K562 (cell line): ENCODE measurements at regions not wholly inside any gene's neighbourhood (a gene's known extent, or its start where the extent isn't known, plus 50 kb on each side); places are given as distances from the start of the nearest gene placed in this dataset.

ENCODE experiments used
- ATAC-seq: fragments of 200-7000 bp; cut with Tn5 transposase; 3 replicates; pipeline ENCODE4 v1.9.1; 2020; ENCODE audit warnings: moderate library complexity
- BruUV-seq: library from RNA; stranded (reverse); fragments of 400-500 nt; replicated peaks from 2 replicates; lab custom pipeline; 2021; lab: Mats Ljungman, UMichigan
- CTCF ChIA-PET: fragments of 300-600 bp; formaldehyde crosslinking; extraction: SDS; loops from one replicate; lab custom pipeline; 2021; ENCODE audit warnings: low intra/inter-chr PET ratio; lab: Yijun Ruan, JAX
- POLR2A ChIA-PET: fragments of 300-600, 350-650 bp; sonication (Branson Sonifier 250); formaldehyde crosslinking; extraction: SDS; loops from one replicate; lab custom pipeline; 2021; ENCODE audit warnings: antibody characterized with exemption, inconsistent platforms; lab: Yijun Ruan, JAX
- DNase-seq, 4 experiments: peaks; one replicate each; pipeline versions ENCODE4 v3.0.0 to v3.0.0-alpha.2; 2011 to 2018; ENCODE audit warnings: low spot score in 3 of 4, mixed read lengths in 3 of 4; ENCODE audit errors: extremely low read depth in 1 of 4
- FAIRE-seq: peaks from 2 replicates; lab custom pipeline; 2011; peaks lifted over from hg19 to GRCh38; lab: Jason Lieb, UNC
- H2AFZ ChIP-seq: 2 replicates; pipeline ENCODE4 v1.6.0; 2011; ENCODE audit warnings: low read depth, low read length, control low read depth, inconsistent platforms
- H3K27ac ChIP-seq: fragments of 200-600 bp; 3 replicates; pipeline ENCODE4 v1.8.0; 2011; ENCODE audit warnings: low read depth, mild to moderate bottlenecking, control low read depth, inconsistent platforms, low read length, moderate library complexity, mixed read lengths; ENCODE audit errors: extremely low read depth
- H3K27me3 ChIP-seq, 2 experiments: fragments of 300-600 bp in 1 of 2; 2 replicates in 1 of 2; 3 replicates in 1 of 2; pipeline versions ENCODE4 v1.6.0 to v1.8.0; 2011; ENCODE audit warnings: inconsistent platforms in 2 of 2, low read length in 2 of 2, mild to moderate bottlenecking in 1 of 2, mixed read lengths in 1 of 2, moderate library complexity in 1 of 2; ENCODE audit not compliant: control insufficient read depth in 2 of 2, insufficient read depth in 2 of 2
- H3K36me3 ChIP-seq: fragments of 300-600 bp; 3 replicates; pipeline ENCODE4 v1.8.0; 2011; ENCODE audit warnings: mild to moderate bottlenecking, low read length, inconsistent platforms; ENCODE audit not compliant: control insufficient read depth, insufficient read depth
- H3K4me1 ChIP-seq, 2 experiments: fragments of 200-600 bp in 1 of 2; replicated peaks in 1 of 2; 2 replicates in 1 of 2; 3 replicates in 1 of 2; pipeline versions ENCODE4 v1.5.1 to v1.8.0; 2011; ENCODE audit warnings: inconsistent platforms in 2 of 2, low read length in 2 of 2, mild to moderate bottlenecking in 1 of 2, mixed read lengths in 1 of 2, moderate library complexity in 1 of 2; ENCODE audit not compliant: control insufficient read depth in 2 of 2, insufficient read depth in 2 of 2
- H3K4me2 ChIP-seq: 2 replicates; pipeline ENCODE4 v1.6.1; 2011; ENCODE audit warnings: low read length, control low read depth, inconsistent platforms, mixed read lengths; ENCODE audit not compliant: insufficient read depth
- H3K4me3 ChIP-seq: fragments of 200-600 bp; sonication (generic), shearing (Covaris generic); 2 replicates; pipeline ENCODE4 v1.5.1; 2016; ENCODE audit warnings: control low read depth, inconsistent platforms
- H3K79me2 ChIP-seq: fragments of 200-600 bp; 3 replicates; pipeline ENCODE4 v1.8.0; 2011; ENCODE audit warnings: low read length, inconsistent platforms; ENCODE audit not compliant: control insufficient read depth, insufficient read depth
- H3K9ac ChIP-seq, 2 experiments: 2 replicates each; pipeline versions ENCODE4 v1.6.0 to v1.6.1; 2011; ENCODE audit warnings: low read depth in 2 of 2, low read length in 2 of 2, control low read depth in 1 of 2, inconsistent platforms in 1 of 2, mild to moderate bottlenecking in 1 of 2, mixed read lengths in 1 of 2; ENCODE audit not compliant: insufficient read depth in 1 of 2
- H3K9me1 ChIP-seq: one replicate; pipeline ENCODE4 v1.6.0; 2011; ENCODE audit warnings: inconsistent platforms, mild to moderate bottlenecking, low read length, moderate library complexity; ENCODE audit not compliant: control insufficient read depth, insufficient read depth
- H3K9me3 ChIP-seq: replicated peaks from 2 replicates; pipeline ENCODE4 v1.5.1; 2011; ENCODE audit warnings: low read depth, low read length, inconsistent platforms; ENCODE audit not compliant: control insufficient read depth, insufficient read depth
- H4K20me1 ChIP-seq: replicated peaks from 2 replicates; pipeline ENCODE4 v1.6.1; 2011; ENCODE audit warnings: low read length, inconsistent platforms, mixed read lengths; ENCODE audit not compliant: control insufficient read depth, insufficient read depth
- BACH1 ChIP-seq: fragments of 200-800 bp; sonication (Bioruptor generic); IDR thresholded peaks from 2 replicates; pipeline ENCODE4 v1.6.1; 2016; ENCODE audit warnings: missing genetic modification characterization, missing compliant biosample characterization
- HCFC1 ChIP-seq: IDR thresholded peaks from 2 replicates; pipeline ENCODE4 v1.6.1; 2012; ENCODE audit warnings: low read depth, low read length, improper control_type of control experiment
- MAFK ChIP-seq: IDR thresholded peaks from 2 replicates; pipeline ENCODE4 v1.6.1; 2011; ENCODE audit warnings: low read length, improper control_type of control experiment
- MBD2 ChIP-seq: sonication (generic); IDR thresholded peaks from 2 replicates; pipeline ENCODE4 v1.6.1; 2016; ENCODE audit warnings: low read depth, borderline replicate concordance
- MECOM ChIP-seq: fragments of 250-450 bp; sonication (Bioruptor Pico); IDR thresholded peaks from 2 replicates; pipeline ENCODE4 v1.8.0; 2022; ENCODE audit warnings: inconsistent platforms
- MXD1 ChIP-seq: fragments of 250-450 bp; sonication (Bioruptor Pico); IDR thresholded peaks from 2 replicates; pipeline ENCODE4 v1.8.0; 2021; ENCODE audit warnings: borderline replicate concordance, mild to moderate bottlenecking, moderate library complexity; ENCODE audit not compliant: poor library complexity, severe bottlenecking
- MYBL2 ChIP-seq, 2 experiments: fragments of 450-650 bp in 1 of 2; sonication (generic) in 1 of 2; formaldehyde crosslinking in 1 of 2; IDR thresholded peaks; 2 replicates each; pipeline versions ENCODE4 v1.6.1 to v1.8.1; 2017 to 2022; ENCODE audit warnings: borderline replicate concordance in 1 of 2, inconsistent platforms in 1 of 2, low read depth in 1 of 2, mild to moderate bottlenecking in 1 of 2, missing genetic modification reagents in 1 of 2, moderate library complexity in 1 of 2
- MYC ChIP-seq, 2 experiments: fragments of 250-450 bp in 1 of 2; sonication (Bioruptor Pico) in 1 of 2; IDR thresholded peaks; 2 replicates each; pipeline versions ENCODE4 v1.5.1 to v1.6.1; 2012 to 2021; ENCODE audit warnings: low read depth in 2 of 2, borderline replicate concordance in 1 of 2, improper control_type of control experiment in 1 of 2, low read length in 1 of 2, mild to moderate bottlenecking in 1 of 2, moderate library complexity in 1 of 2
- NFIX ChIP-seq: fragments of 250-450 bp; sonication (Bioruptor Pico); IDR thresholded peaks from 2 replicates; pipeline ENCODE4 v1.4.0; 2020; ENCODE audit warnings: low read depth, mild to moderate bottlenecking, moderate library complexity
- RFX7 ChIP-seq: fragments of 250-450 bp; sonication (Bioruptor Pico); IDR thresholded peaks from 2 replicates; pipeline ENCODE4 v1.5.1; 2021; ENCODE audit warnings: mild to moderate bottlenecking
- STAT5B ChIP-seq: fragments of 250-450 bp; sonication (Bioruptor Pico); IDR thresholded peaks from 2 replicates; pipeline ENCODE4 v1.8.0; 2021; ENCODE audit warnings: mild to moderate bottlenecking, inconsistent platforms
- in situ Hi-C: fragments of 300-500 bp; cut with MboI; formaldehyde crosslinking; loops from 4 replicates; pipeline ENCODE4 v1.15.0; 2018; ENCODE audit warnings: inconsistent platforms, mixed read lengths
- intact Hi-C: fragments of 100-400 bp; cut with micrococcal nuclease; formaldehyde crosslinking; loops from 2 replicates; pipeline ENCODE4 v1.14.2; 2022
- TF ChIP-seq, protein P1 (sequence below): fragments of 250-450 bp; sonication (Bioruptor Pico); IDR thresholded peaks from 2 replicates; pipeline ENCODE4 v1.4.0; 2020; ENCODE audit warnings: mild to moderate bottlenecking, moderate library complexity
- TF ChIP-seq, protein P2 (sequence below): IDR thresholded peaks from 2 replicates; pipeline ENCODE4 v1.6.1; 2012; ENCODE audit warnings: low read depth, low read length, improper control_type of control experiment, borderline replicate concordance
- TF ChIP-seq, protein P3 (sequence below), 2 experiments: fragments of 450-650 bp in 1 of 2; sonication (generic) in 1 of 2; formaldehyde crosslinking in 1 of 2; IDR thresholded peaks in 1 of 2; conservative IDR thresholded peaks in 1 of 2; 2 replicates each; pipeline versions ENCODE4 v1.6.1 to v1.8.1; 2016 to 2023; ENCODE audit warnings: mild to moderate bottlenecking in 2 of 2, moderate library complexity in 2 of 2, inconsistent platforms in 1 of 2, missing genetic modification reagents in 1 of 2

GRCh38 chr2:66649006-66649405 lies 214.1 kb downstream of the MEIS1 start (continued):
- TF ChIP-seq, protein P1, sequence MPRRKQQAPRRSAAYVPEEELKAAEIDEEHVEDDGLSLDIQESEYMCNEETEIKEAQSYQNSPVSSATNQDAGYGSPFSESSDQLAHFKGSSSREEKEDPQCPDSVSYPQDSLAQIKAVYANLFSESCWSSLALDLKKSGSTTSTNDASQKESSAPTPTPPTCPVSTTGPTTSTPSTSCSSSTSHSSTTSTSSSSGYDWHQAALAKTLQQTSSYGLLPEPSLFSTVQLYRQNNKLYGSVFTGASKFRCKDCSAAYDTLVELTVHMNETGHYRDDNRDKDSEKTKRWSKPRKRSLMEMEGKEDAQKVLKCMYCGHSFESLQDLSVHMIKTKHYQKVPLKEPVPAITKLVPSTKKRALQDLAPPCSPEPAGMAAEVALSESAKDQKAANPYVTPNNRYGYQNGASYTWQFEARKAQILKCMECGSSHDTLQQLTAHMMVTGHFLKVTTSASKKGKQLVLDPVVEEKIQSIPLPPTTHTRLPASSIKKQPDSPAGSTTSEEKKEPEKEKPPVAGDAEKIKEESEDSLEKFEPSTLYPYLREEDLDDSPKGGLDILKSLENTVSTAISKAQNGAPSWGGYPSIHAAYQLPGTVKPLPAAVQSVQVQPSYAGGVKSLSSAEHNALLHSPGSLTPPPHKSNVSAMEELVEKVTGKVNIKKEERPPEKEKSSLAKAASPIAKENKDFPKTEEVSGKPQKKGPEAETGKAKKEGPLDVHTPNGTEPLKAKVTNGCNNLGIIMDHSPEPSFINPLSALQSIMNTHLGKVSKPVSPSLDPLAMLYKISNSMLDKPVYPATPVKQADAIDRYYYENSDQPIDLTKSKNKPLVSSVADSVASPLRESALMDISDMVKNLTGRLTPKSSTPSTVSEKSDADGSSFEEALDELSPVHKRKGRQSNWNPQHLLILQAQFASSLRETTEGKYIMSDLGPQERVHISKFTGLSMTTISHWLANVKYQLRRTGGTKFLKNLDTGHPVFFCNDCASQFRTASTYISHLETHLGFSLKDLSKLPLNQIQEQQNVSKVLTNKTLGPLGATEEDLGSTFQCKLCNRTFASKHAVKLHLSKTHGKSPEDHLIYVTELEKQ (CRISPR knock-in tag): no peak
- TF ChIP-seq MAFK: no peak
- TF ChIP-seq RFX7: no peak
- TF ChIP-seq MXD1 (CRISPR knock-in tag): no peak
- TF ChIP-seq STAT5B (CRISPR knock-in tag): no peak
- TF ChIP-seq MYC (IDR thresholded peaks at IDR 0.05; ENCODE audit: low read depth, low read length): no peak
- no peak for TF ChIP-seq MYC (CRISPR knock-in tag; IDR thresholded peaks at IDR 0.05; ENCODE audit: borderline replicate concordance, low read depth)
- no peak for TF ChIP-seq MECOM (CRISPR knock-in tag)

DNA sequence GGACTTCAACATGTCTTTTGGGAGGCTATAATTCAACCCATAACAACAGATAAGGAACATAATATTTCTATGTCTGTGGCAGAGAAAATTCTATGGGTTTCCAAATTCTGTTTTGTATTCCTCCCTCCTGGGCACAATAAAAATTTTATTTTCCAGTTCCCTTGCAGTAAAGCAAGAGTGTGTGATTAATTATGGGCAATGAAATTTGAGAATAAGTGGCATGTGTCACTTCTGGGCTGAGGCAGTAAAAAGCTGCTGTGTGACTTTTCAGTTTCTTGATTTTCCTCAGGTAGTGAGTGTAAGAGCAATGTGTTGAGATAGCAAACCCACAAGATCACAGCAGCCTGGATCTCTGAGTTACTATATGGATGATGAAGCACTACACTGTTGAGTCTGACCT lies 216.4 kb downstream of the MEIS1 start:
- ATAC-seq (no peak), FAIRE-seq (no peak), DNase-seq (no peak)
- no peak overlapping the region for H2AFZ ChIP-seq
- no peak overlapping the region for H3K9ac ChIP-seq
- in situ Hi-C loops (no loop called here), intact Hi-C loops (no loop called here)
- no peak overlapping the region for H3K4me2 ChIP-seq
- no peak overlapping the region for H3K27ac ChIP-seq
- H3K9me3 ChIP-seq: no peaks in the 10 kb centered on the region
- H3K9me1 ChIP-seq: no peaks in the 10 kb centered on the region
- POLR2A ChIA-PET: no interaction called here
- no peaks in the 10 kb centered on the region for H3K27me3 ChIP-seq
- H3K36me3 ChIP-seq: no peaks in the 10 kb centered on the region
- H3K4me1 ChIP-seq: no peaks in the 10 kb centered on the region
- no peaks in the 10 kb centered on the region for H4K20me1 ChIP-seq
- CTCF ChIA-PET: no interaction called here
- BruUV-seq: no TSS peak
- H3K4me3 ChIP-seq: no peak overlapping the region
- no peaks in the 10 kb centered on the region for H3K79me2 ChIP-seq
- TF ChIP-seq BACH1 (tag): no peak
- TF ChIP-seq MBD2: no peak
- TF ChIP-seq MYBL2 (IDR thresholded peaks at IDR 0.05; ENCODE audit: low read depth): no peak
- TF ChIP-seq MYBL2 (CRISPR knock-in tag; IDR thresholded peaks at IDR 0.05; ENCODE audit: borderline replicate concordance): no peak
- TF ChIP-seq NFIX (CRISPR knock-in tag): no peak
- no peak for TF ChIP-seq HCFC1
- TF ChIP-seq, protein P2, sequence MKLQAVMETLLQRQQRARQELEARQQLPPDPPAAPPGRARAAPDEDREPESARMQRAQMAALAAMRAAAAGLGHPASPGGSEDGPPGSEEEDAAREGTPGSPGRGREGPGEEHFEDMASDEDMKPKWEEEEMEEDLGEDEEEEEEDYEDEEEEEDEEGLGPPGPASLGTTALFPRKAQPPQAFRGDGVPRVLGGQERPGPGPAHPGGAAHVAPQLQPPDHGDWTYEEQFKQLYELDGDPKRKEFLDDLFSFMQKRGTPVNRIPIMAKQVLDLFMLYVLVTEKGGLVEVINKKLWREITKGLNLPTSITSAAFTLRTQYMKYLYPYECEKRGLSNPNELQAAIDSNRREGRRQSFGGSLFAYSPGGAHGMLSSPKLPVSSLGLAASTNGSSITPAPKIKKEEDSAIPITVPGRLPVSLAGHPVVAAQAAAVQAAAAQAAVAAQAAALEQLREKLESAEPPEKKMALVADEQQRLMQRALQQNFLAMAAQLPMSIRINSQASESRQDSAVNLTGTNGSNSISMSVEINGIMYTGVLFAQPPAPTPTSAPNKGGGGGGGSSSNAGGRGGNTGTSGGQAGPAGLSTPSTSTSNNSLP: no peak
- TF ChIP-seq, protein P3, sequence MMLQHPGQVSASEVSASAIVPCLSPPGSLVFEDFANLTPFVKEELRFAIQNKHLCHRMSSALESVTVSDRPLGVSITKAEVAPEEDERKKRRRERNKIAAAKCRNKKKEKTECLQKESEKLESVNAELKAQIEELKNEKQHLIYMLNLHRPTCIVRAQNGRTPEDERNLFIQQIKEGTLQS (IDR thresholded peaks at IDR 0.05): no peak
- TF ChIP-seq, protein P3 (CRISPR knock-in tag; conservative IDR thresholded peaks at IDR 0.05): no peak
